Common myeloid progenitor, CD34-positive (primary cell): ENCODE measurements at regions not wholly inside any gene's neighbourhood (a gene's known extent, or its start where the extent isn't known, plus 50 kb on each side); places are given as distances from the start of the nearest gene placed in this dataset.

ENCODE experiments used
- CTCF ChIA-PET: fragments of 350-600 bp; sonication (Branson Sonifier 250); formaldehyde crosslinking; loops from one replicate; lab custom pipeline; 2021; ENCODE audit warnings: antibody characterized with exemption; lab: Charles Lee
- POLR2A ChIA-PET: fragments of 350-600 bp; sonication (Branson Sonifier 250); formaldehyde crosslinking; loops from one replicate; lab custom pipeline; 2021; ENCODE audit warnings: antibody characterized with exemption; lab: Charles Lee
- DNase-seq, 3 donors: peaks; one replicate each; pipeline versions ENCODE4 v3.0.0 to v3.0.0-alpha.2; 2013
- H3K27ac ChIP-seq, 2 experiments: 1 replicate in 1 of 2; 2 replicates in 1 of 2; pipeline ENCODE4 v1.7.0; 2013; ENCODE audit warnings: inconsistent platforms in 2 of 2, low read length in 2 of 2, mild to moderate bottlenecking in 2 of 2, low read depth in 1 of 2, moderate library complexity in 1 of 2; ENCODE audit not compliant: severe bottlenecking in 2 of 2, insufficient read depth in 1 of 2, poor library complexity in 1 of 2
- H3K27me3 ChIP-seq, 5 experiments: replicated peaks in 2 of 5; 1 replicate in 3 of 5; 2 replicates in 2 of 5; pipeline versions ENCODE4 v1.6.1 to v1.7.0; 2013; ENCODE audit warnings: low read length in 4 of 5, mild to moderate bottlenecking in 2 of 5, moderate library complexity in 2 of 5, inconsistent platforms in 1 of 5; ENCODE audit not compliant: insufficient read depth in 5 of 5, control insufficient read depth in 4 of 5
- H3K36me3 ChIP-seq, 4 experiments: 1 replicate in 2 of 4; 2 replicates in 2 of 4; pipeline versions ENCODE4 v1.6.1 to v1.7.0; 2013; ENCODE audit warnings: low read length in 3 of 4, control low read depth in 1 of 4, mild to moderate bottlenecking in 1 of 4; ENCODE audit not compliant: control insufficient read depth in 4 of 4, insufficient read depth in 4 of 4
- H3K4me1 ChIP-seq, 4 experiments: 1 replicate in 3 of 4; 2 replicates in 1 of 4; pipeline versions ENCODE4 v1.6.1 to v1.7.1; 2013; ENCODE audit warnings: low read length in 3 of 4, mild to moderate bottlenecking in 3 of 4, control low read depth in 1 of 4, inconsistent platforms in 1 of 4, moderate library complexity in 1 of 4; ENCODE audit not compliant: control insufficient read depth in 4 of 4, insufficient read depth in 4 of 4; ENCODE audit errors: control extremely low read depth in 1 of 4
- H3K4me3 ChIP-seq, 7 experiments: 1 replicate in 4 of 7; 2 replicates in 3 of 7; pipeline versions ENCODE4 v1.5.1 to v1.7.0; 2013; ENCODE audit warnings: mild to moderate bottlenecking in 7 of 7, low read length in 6 of 7, moderate library complexity in 6 of 7, inconsistent platforms in 2 of 7, low read depth in 2 of 7, control low read depth in 1 of 7; ENCODE audit not compliant: insufficient read depth in 4 of 7, control insufficient read depth in 1 of 7; ENCODE audit errors: extremely low read depth in 1 of 7
- H3K9me3 ChIP-seq, 5 experiments: 1 replicate in 4 of 5; 2 replicates in 1 of 5; pipeline versions ENCODE4 v1.6.1 to v1.7.1; 2013; ENCODE audit warnings: low read length in 4 of 5, mild to moderate bottlenecking in 2 of 5, inconsistent platforms in 1 of 5, low read depth in 1 of 5, moderate library complexity in 1 of 5; ENCODE audit not compliant: control insufficient read depth in 4 of 5, insufficient read depth in 2 of 5; ENCODE audit errors: control extremely low read depth in 1 of 5
- WGBS: methylation state at CpG from one replicate; pipeline ENCODE4 v1.1.5; 2013; ENCODE audit not compliant: insufficient coverage; 5-methylcytosine and 5-hydroxymethylcytosine counted together

GRCh38 chr1:219304227-219305226 is 130.8 kb downstream of the LYPLAL1 start:
- Histone ChIP-seq H3K9me3 (peaks cover 0 to 3% (median 2%) of the 10 kb centered on the region in 5 experiments), H3K4me3 (no peak overlapping the region), H3K36me3 (no peaks in the 10 kb centered on the region), H3K27ac (no peak overlapping the region), H3K4me1 (no peaks in the 10 kb centered on the region), H3K27me3 (no peaks in the 10 kb centered on the region)
- WGBS: 93% methylated on average over 7 of the region's 9 CpGs
- DNase-seq: no peak
- POLR2A ChIA-PET: no interaction called here
- CTCF ChIA-PET: no interaction called here

GRCh38 chr1:219302697-219303096 is 129.0 kb downstream of the LYPLAL1 start:
- POLR2A ChIA-PET: no interaction called here
- Histone ChIP-seq H3K27me3 (no peaks in the 10 kb centered on the region), H3K27ac (no peak overlapping the region), H3K4me3 (no peak overlapping the region), H3K4me1 (no peaks in the 10 kb centered on the region), H3K9me3 (peaks cover 0 to 3% (median 2%) of the 10 kb centered on the region in 5 experiments), H3K36me3 (no peaks in the 10 kb centered on the region)
- CTCF ChIA-PET: no interaction called here
- no CpG with 5 or more reads among the region's 1 CpG for WGBS
- DNase-seq: no peak

- POLR2A ChIA-PET: no interaction called here
- DNase-seq: no peak
- Histone ChIP-seq H3K27me3 (no peaks in the 10 kb centered on the region), H3K27ac (no peak overlapping the region), H3K9me3 (peaks cover 0 to 2% (median 0%) of the 10 kb centered on the region in 5 experiments), H3K4me1 (no peaks in the 10 kb centered on the region), H3K36me3 (no peaks in the 10 kb centered on the region), H3K4me3 (no peak overlapping the region)
- 100% methylated on average over 4 of the region's 4 CpGs for WGBS
- CTCF ChIA-PET: no interaction called here
Measured at GRCh38 chr1:219299420-219299819, 125.7 kb downstream of the LYPLAL1 start.

DNA sequence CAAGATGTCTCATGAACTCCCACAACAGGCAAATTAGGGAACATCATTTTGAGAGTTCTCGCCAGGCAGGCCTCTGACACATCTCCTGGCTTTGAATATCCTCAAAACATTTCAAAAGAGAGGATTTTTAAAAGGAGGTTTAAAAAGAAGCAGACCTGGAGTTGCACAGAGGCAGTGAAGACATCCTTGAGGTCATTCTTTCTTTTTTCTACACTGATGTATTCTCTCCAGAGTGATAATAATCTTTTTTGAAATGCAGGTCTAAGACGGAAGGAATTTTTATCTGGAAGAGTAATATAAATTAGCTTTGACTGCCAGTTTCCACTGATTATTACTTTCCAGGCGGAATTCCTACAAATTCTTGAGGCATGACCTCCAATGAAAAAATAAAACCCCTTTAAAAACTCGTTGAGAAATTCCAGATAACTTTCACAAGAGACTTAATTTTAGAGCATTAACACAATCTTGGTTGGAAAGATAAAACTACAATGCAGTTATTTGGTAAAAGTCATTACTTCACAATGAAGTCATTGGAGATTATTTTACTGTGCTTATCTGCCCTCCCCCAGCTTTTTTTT is 125.0 kb downstream of the LYPLAL1 start:
- WGBS: 100% methylated on average over 2 of the region's 4 CpGs
- ChIA-PET POLR2A (no interaction called here), CTCF (no interaction called here)
- no peak overlapping the region for H3K4me3 ChIP-seq
- no peak for DNase-seq
- no peaks in the 10 kb centered on the region for H3K36me3 ChIP-seq
- no peaks in the 10 kb centered on the region for H3K4me1 ChIP-seq
- H3K27me3 ChIP-seq: no peaks in the 10 kb centered on the region
- H3K9me3 ChIP-seq: peaks cover 0 to 2% (median 0%) of the 10 kb centered on the region in 5 experiments
- H3K27ac ChIP-seq: no peak overlapping the region

DNA sequence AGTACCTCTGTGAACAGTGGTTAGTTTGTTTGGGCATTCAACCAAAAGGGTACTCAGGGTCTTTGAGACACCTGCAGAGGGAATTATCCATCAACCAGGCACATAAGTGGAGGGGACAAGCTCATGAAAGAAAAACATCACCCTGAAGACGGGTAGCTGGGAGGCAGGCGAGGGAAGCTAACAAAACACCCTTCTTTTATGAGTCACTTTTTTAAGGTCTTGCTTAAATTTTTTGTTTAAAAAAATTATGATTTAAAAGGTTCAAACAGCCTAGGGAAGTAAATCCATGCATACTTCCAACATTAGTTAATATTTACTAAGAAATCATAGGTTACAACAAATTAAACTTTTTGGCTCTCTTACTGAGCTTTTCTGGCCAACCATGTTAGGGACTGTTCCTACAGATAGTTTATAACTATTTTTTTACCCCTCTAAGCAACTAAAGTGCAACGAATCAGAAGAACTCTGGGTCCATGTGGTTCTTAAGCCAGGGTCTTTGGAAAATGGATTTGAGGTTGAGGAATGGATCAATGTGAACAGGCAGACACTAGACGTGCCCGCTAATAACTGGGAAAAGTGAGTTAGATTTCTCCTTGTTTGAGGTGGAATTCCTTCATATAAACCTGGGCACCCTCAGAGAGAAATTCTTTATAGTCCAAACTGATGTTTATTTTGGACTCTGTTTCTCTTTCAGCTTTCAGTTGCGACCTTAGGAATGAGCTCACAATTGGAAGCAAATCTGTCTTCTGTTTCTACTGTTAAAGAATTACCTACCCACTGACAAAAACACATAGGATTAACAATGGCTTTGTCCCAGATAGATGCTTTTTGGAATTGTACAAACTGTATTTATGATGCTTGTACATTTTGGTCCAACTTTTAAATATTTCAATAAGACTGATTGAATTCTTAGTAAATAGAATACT is 123.0 kb downstream of the LYPLAL1 start:
- POLR2A ChIA-PET: no interaction called here
- no peak overlapping the region for H3K4me3 ChIP-seq

DNA sequence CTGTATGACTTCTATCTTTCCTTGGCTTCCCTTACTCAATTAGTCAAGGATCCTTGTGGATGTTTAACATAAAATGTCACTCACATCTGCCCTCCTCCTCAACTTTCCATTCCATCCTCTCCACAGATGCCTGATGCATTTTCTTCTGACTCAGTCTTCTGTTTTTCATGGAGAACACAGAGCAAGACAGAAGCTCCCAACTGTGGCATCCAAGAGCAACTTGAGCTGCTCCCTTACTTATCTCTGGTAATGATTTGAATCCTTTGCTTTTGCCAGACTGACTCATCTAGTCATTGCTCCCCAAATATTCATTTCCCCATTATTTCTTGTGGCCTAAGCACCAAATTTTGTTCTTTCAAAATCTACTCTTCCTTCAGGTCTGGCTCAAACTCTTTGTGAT is 120.6 kb downstream of the LYPLAL1 start:
- Histone ChIP-seq H3K27ac (no peak overlapping the region), H3K4me1 (no peaks in the 10 kb centered on the region), H3K36me3 (no peaks in the 10 kb centered on the region), H3K4me3 (no peak overlapping the region), H3K27me3 (peaks cover 0 to 2% (median 0%) of the 10 kb centered on the region in 5 experiments), H3K9me3 (no peaks in the 10 kb centered on the region)
- DNase-seq: no peak
- ChIA-PET CTCF (interaction anchor here (1.2 kb wide), 1 partner anchor 92 kb away, joined by 3 read pairs; no protein-coding TSS in a partner anchor), POLR2A (no interaction called here)

More for the DNA sequence above, 123.0 kb downstream of the LYPLAL1 start:
- CTCF ChIA-PET: no interaction called here
- Histone ChIP-seq H3K36me3 (no peaks in the 10 kb centered on the region), H3K9me3 (peaks cover 0 to 2% (median 0%) of the 10 kb centered on the region in 5 experiments), H3K27me3 (peaks cover 0 to 2% (median 0%) of the 10 kb centered on the region in 5 experiments), H3K27ac (no peak overlapping the region), H3K4me1 (no peaks in the 10 kb centered on the region)
- 80% methylated on average over 1 of the region's 6 CpGs for WGBS
- DNase-seq: no peak
